IMR-90 (cell line): ENCODE measurements at regions not wholly inside any gene's neighbourhood (a gene's known extent, or its start where the extent isn't known, plus 50 kb on each side); places are given as distances from the start of the nearest gene placed in this dataset.

Experiments
- CEBPB ChIP-seq: IDR thresholded peaks from 2 replicates; pipeline ENCODE4 v1.6.1; 2012; ENCODE audit warnings: low read depth, low read length, improper control_type of control experiment
- CTCF ChIP-seq: conservative IDR thresholded peaks from 2 replicates; pipeline ENCODE4 v1.5.1; 2012; ENCODE audit warnings: mild to moderate bottlenecking, low read depth, low read length, improper control_type of control experiment
- MAFK ChIP-seq: IDR thresholded peaks from 2 replicates; pipeline ENCODE4 v1.6.1; 2012; ENCODE audit warnings: low read depth, low read length, improper control_type of control experiment
- POLR2A ChIP-seq: IDR thresholded peaks from 2 replicates; pipeline ENCODE4 v1.6.1; 2012; ENCODE audit warnings: mild to moderate bottlenecking, low read depth, low read length
- RAD21 ChIP-seq: IDR thresholded peaks from 2 replicates; pipeline ENCODE4 v1.6.1; 2012; ENCODE audit warnings: low read length, improper control_type of control experiment
- SMC3 ChIP-seq: fragments of 150-350 bp; IDR thresholded peaks from 2 replicates; pipeline ENCODE4 v1.6.1; 2016; ENCODE audit warnings: low read depth, mild to moderate bottlenecking, antibody characterized with exemption, low read length, moderate library complexity
- USF2 ChIP-seq: fragments of 150-350 bp; IDR thresholded peaks from 2 replicates; pipeline ENCODE4 v1.6.1; 2017; ENCODE audit warnings: mild to moderate bottlenecking, antibody characterized with exemption, low read length, low read depth

GRCh38 chr9:81416476-81417298 is 272.7 kb downstream of the TLE1 start:
- TF ChIP-seq CTCF = no peak
- no peak for TF ChIP-seq CEBPB
- no peak for TF ChIP-seq USF2
- no peak for TF ChIP-seq RAD21
- TF ChIP-seq SMC3 = no peak
- TF ChIP-seq MAFK = no peak
- no peak for TF ChIP-seq POLR2A
